HG03097 (cell line): ENCODE measurements at regions not wholly inside any gene's neighbourhood (a gene's known extent, or its start where the extent isn't known, plus 50 kb on each side); places are given as distances from the start of the nearest gene placed in this dataset.

ENCODE experiments used
- ATAC-seq: cut with Tn5 transposase; IDR thresholded peaks from one replicate; pipeline ENCODE4 v1.9.1; 2021; ENCODE audit not compliant: unreplicated experiment, low FRiP score

GRCh38 chr2:226153553-226153952, 646.1 kb downstream of the IRS1 start:
- no peak for ATAC-seq

GRCh38 chr2:226151157-226151556, 648.5 kb downstream of the IRS1 start:
- no peak for ATAC-seq

- ATAC-seq: no peak
Measured at GRCh38 chr2:226143091-226143490, 656.5 kb downstream of the IRS1 start.

- ATAC-seq: no peak
Measured at GRCh38 chr2:226142463-226142862, 657.2 kb downstream of the IRS1 start.

- no peak for ATAC-seq
Measured at GRCh38 chr2:226140594-226140993, 659.0 kb downstream of the IRS1 start.

- no peak for ATAC-seq
Measured at GRCh38 chr2:226139759-226140158, 659.9 kb downstream of the IRS1 start.

- ATAC-seq: no peak
Measured at GRCh38 chr2:226137201-226137811, 662.3 kb downstream of the IRS1 start.

GRCh38 chr2:226136739-226137138, 662.9 kb downstream of the IRS1 start:
- ATAC-seq: no peak

- ATAC-seq: no peak
Measured at GRCh38 chr2:226135861-226136548, 663.6 kb downstream of the IRS1 start.

- no peak for ATAC-seq
Measured at GRCh38 chr2:226132323-226133215, 667.1 kb downstream of the IRS1 start.

- no peak for ATAC-seq
Measured at GRCh38 chr2:226131299-226131784, 668.3 kb downstream of the IRS1 start.

- no peak for ATAC-seq
Measured at GRCh38 chr2:226130192-226130591, 669.4 kb downstream of the IRS1 start.

- ATAC-seq: no peak
Measured at GRCh38 chr2:226127682-226128081, 671.9 kb downstream of the IRS1 start.

GRCh38 chr2:226126104-226126503, 673.5 kb downstream of the IRS1 start:
- no peak for ATAC-seq

GRCh38 chr2:226125176-226125883, 674.3 kb downstream of the IRS1 start:
- ATAC-seq: no peak

GRCh38 chr2:226124548-226125011, 675.0 kb downstream of the IRS1 start:
- no peak for ATAC-seq

GRCh38 chr2:226123300-226123699, 676.3 kb downstream of the IRS1 start:
- ATAC-seq: no peak

- no peak for ATAC-seq
Measured at GRCh38 chr2:226122041-226122440, 677.6 kb downstream of the IRS1 start.

GRCh38 chr2:226121046-226121738, 678.4 kb downstream of the IRS1 start:
- ATAC-seq: no peak
